SK-N-SH (cell line): ENCODE measurements at regions not wholly inside any gene's neighbourhood (a gene's known extent, or its start where the extent isn't known, plus 50 kb on each side); places are given as distances from the start of the nearest gene placed in this dataset.

ENCODE experiments used
- CTCF ChIA-PET: fragments of 300-600, 350-600 bp; formaldehyde crosslinking; extraction: SDS; loops from one replicate; lab custom pipeline; 2021; lab: Yijun Ruan, JAX
- POLR2A ChIA-PET: fragments of 350-600 bp; sonication (Branson Sonifier 250); formaldehyde crosslinking; extraction: SDS; loops from one replicate; lab custom pipeline; 2020; ENCODE audit warnings: antibody characterized with exemption, inconsistent platforms; lab: Yijun Ruan, JAX
- DNase-seq: peaks from one replicate; pipeline ENCODE4 v3.0.0; 2012
- H2AFZ ChIP-seq: fragments of 200-600 bp; sonication (generic); 2 replicates; pipeline ENCODE4 v1.8.1; 2016; ENCODE audit warnings: antibody characterized with exemption, mild to moderate bottlenecking, low read depth
- H3F3A ChIP-seq: fragments of 200-600 bp; sonication (generic); replicated peaks from 2 replicates; pipeline ENCODE3; 2016; ENCODE audit warnings: antibody characterized with exemption, mild to moderate bottlenecking; ENCODE audit not compliant: insufficient read depth
- H3K27ac ChIP-seq, 2 experiments: fragments of 200-500 bp in 1 of 2; fragments of 200-600 bp in 1 of 2; sonication (Bioruptor generic) in 1 of 2; sonication (generic), shearing (Covaris generic) in 1 of 2; 2 replicates each; pipeline versions ENCODE4 v1.5.1 to v1.6.1; 2014 to 2016; ENCODE audit warnings: low read depth in 2 of 2, inconsistent platforms in 1 of 2, low read length in 1 of 2, mild to moderate bottlenecking in 1 of 2, mixed read lengths in 1 of 2
- H3K27me3 ChIP-seq: fragments of 200-600 bp; sonication (generic), shearing (Covaris generic); 2 replicates; pipeline ENCODE4 v1.6.1; 2016; ENCODE audit warnings: mixed run types; ENCODE audit not compliant: insufficient read depth
- H3K36me3 ChIP-seq, 2 experiments: fragments of 200-500 bp in 1 of 2; fragments of 200-600 bp in 1 of 2; sonication (Bioruptor generic) in 1 of 2; sonication (generic) in 1 of 2; replicated peaks in 1 of 2; 2 replicates each; pipeline versions ENCODE3 to v1.5.1; 2014 to 2016; ENCODE audit warnings: low read length in 1 of 2, mild to moderate bottlenecking in 1 of 2; ENCODE audit not compliant: insufficient read depth in 2 of 2, control insufficient read depth in 1 of 2
- H3K4me1 ChIP-seq, 2 experiments: fragments of 200-500 bp in 1 of 2; fragments of 200-600 bp in 1 of 2; sonication (Bioruptor generic) in 1 of 2; sonication (generic), shearing (Covaris generic) in 1 of 2; 2 replicates each; pipeline versions ENCODE4 v1.5.1 to v1.6.1; 2014 to 2016; ENCODE audit warnings: low read depth in 1 of 2, low read length in 1 of 2, mixed run types in 1 of 2; ENCODE audit not compliant: insufficient read depth in 2 of 2, control insufficient read depth in 1 of 2
- H3K4me2 ChIP-seq: fragments of 200-600 bp; sonication (generic), shearing (Covaris generic); 2 replicates; pipeline ENCODE4 v1.6.1; 2017; ENCODE audit warnings: mixed run types
- H3K4me3 ChIP-seq, 2 experiments: fragments of 200-500 bp in 1 of 2; fragments of 200-600 bp in 1 of 2; sonication (Bioruptor generic) in 1 of 2; sonication (generic), shearing (Covaris generic) in 1 of 2; 2 replicates each; pipeline versions ENCODE4 v1.5.1 to v1.8.1; 2014 to 2016; ENCODE audit warnings: low read depth in 2 of 2, inconsistent platforms in 1 of 2, low read length in 1 of 2, mild to moderate bottlenecking in 1 of 2, mixed read lengths in 1 of 2, moderate library complexity in 1 of 2
- H3K79me2 ChIP-seq: fragments of 200-600 bp; sonication (generic); 2 replicates; pipeline ENCODE4 v1.8.1; 2017; ENCODE audit warnings: mild to moderate bottlenecking; ENCODE audit not compliant: insufficient read depth
- H3K9ac ChIP-seq: fragments of 200-600 bp; sonication (generic); 2 replicates; pipeline ENCODE4 v1.6.1; 2017; ENCODE audit warnings: mixed run types
- H3K9me2 ChIP-seq: fragments of 200-600 bp; sonication (generic); 2 replicates; pipeline ENCODE4 v1.6.1; 2017; ENCODE audit warnings: mixed run types
- H3K9me3 ChIP-seq: fragments of 200-600 bp; sonication (generic); 2 replicates; pipeline ENCODE4 v1.6.1; 2017; ENCODE audit warnings: mixed run types, mild to moderate bottlenecking, moderate library complexity
- H4K20me1 ChIP-seq: fragments of 200-600 bp; sonication (generic); 2 replicates; pipeline ENCODE4 v1.6.1; 2017; ENCODE audit warnings: mild to moderate bottlenecking, mixed run types; ENCODE audit not compliant: insufficient read depth
- CHD2 ChIP-seq: fragments of 150-350 bp; IDR thresholded peaks from 2 replicates; pipeline ENCODE4 v1.6.1; 2018; ENCODE audit warnings: low read length; ENCODE audit not compliant: partially characterized antibody
- ELF1 ChIP-seq: IDR thresholded peaks from 2 replicates; pipeline ENCODE4 v1.4.0; 2012
- EP300 ChIP-seq, 2 experiments: IDR thresholded peaks; 2 replicates each; pipeline versions ENCODE4 v1.4.0 to v1.6.1; 2012; ENCODE audit warnings: borderline replicate concordance in 1 of 2, low read depth in 1 of 2, low read length in 1 of 2
- GATA2 ChIP-seq: sonication (generic); formaldehyde crosslinking; IDR thresholded peaks from 2 replicates; pipeline ENCODE4 v1.5.0; 2020; ENCODE audit warnings: mild to moderate bottlenecking, missing genetic modification reagents
- JUND ChIP-seq: IDR thresholded peaks from 2 replicates; pipeline ENCODE4 v1.4.0; 2012
- MEF2A ChIP-seq: IDR thresholded peaks from 2 replicates; pipeline ENCODE4 v1.4.0; 2012; ENCODE audit warnings: low read depth, borderline replicate concordance
- MXI1 ChIP-seq: IDR thresholded peaks from 2 replicates; pipeline ENCODE4 v1.6.1; 2012; ENCODE audit warnings: mild to moderate bottlenecking, low read depth, low read length, improper control_type of control experiment
- NFIC ChIP-seq: IDR thresholded peaks from 2 replicates; pipeline ENCODE4 v1.4.0; 2012; ENCODE audit warnings: borderline replicate concordance
- RCOR1 ChIP-seq: fragments of 150-350 bp; IDR thresholded peaks from 2 replicates; pipeline ENCODE4 v1.6.1; 2017; ENCODE audit warnings: antibody characterized with exemption, low read length
- RFX5 ChIP-seq: IDR thresholded peaks from 2 replicates; pipeline ENCODE4 v1.6.1; 2012; ENCODE audit warnings: mild to moderate bottlenecking, improper control_type of control experiment, low read length
- RXRA ChIP-seq: IDR thresholded peaks from 2 replicates; pipeline ENCODE4 v1.4.0; 2012; ENCODE audit warnings: low read depth, mild to moderate bottlenecking, borderline replicate concordance
- TEAD4 ChIP-seq: IDR thresholded peaks from 2 replicates; pipeline ENCODE4 v1.4.0; 2012; ENCODE audit warnings: mild to moderate bottlenecking, borderline replicate concordance; ENCODE audit not compliant: insufficient read depth
- YY1 ChIP-seq: IDR thresholded peaks from 2 replicates; pipeline ENCODE4 v1.4.0; 2012; ENCODE audit warnings: low read depth, mild to moderate bottlenecking
- WGBS: methylation state at CpG from one replicate; pipeline ENCODE4 v1.1.6; 2017; ENCODE audit warnings: low lambda C conversion rate; 5-methylcytosine and 5-hydroxymethylcytosine counted together
- TF ChIP-seq, protein P1 (sequence below): IDR thresholded peaks from 2 replicates; pipeline ENCODE4 v1.4.0; 2012; ENCODE audit warnings: low read depth, borderline replicate concordance

GRCh38 chr1:83670909-83671565 is 327.9 kb downstream of the TTLL7 start (continued):
- no peak for TF ChIP-seq YY1
- TF ChIP-seq GATA2 = no peak
- no peak for TF ChIP-seq EP300 (IDR thresholded peaks at IDR 0.05; ENCODE audit: borderline replicate concordance in 1 of 2, low read depth in 1 of 2, low read length in 1 of 2)
- no peak for TF ChIP-seq CHD2
- TF ChIP-seq ELF1 = no peak
- TF ChIP-seq TEAD4 = no peak
- no peak for TF ChIP-seq MXI1
- TF ChIP-seq JUND = no peak

DNA sequence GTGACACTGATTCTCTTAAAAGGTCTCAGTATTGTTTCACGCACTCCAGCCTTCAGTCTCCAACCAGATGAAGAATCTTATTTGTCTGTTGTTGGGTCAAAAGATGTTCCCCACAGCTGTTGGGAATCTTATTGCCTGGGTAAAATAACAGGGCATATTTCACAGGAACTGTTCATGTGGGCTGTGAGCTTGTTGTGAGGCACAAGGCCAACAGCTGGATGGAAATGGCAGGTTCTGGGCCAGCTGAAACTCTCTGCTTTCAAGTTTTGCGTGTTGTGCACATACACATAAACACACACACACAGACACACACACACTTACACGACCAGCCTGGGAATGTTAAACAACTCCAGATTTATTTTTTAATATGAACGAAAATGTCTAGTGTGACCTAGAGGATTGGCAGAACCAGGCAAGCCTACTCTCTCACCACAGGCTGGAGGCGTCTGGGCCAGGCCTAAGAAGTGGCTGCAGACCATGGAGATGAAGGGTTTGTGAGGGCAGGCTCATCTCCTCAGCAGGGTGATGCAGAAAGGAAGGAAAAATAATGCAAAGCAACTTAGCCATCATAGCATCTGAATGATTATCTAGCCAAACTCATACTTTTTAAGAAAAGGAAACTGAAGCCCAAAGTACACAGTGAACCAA is 357.0 kb downstream of the TTLL7 start:
- Histone ChIP-seq H3K9me3 (no peaks in the 10 kb centered on the region), H3K9me2 (no peaks in the 10 kb centered on the region), H3F3A (no peaks in the 10 kb centered on the region), H3K27me3 (no peaks in the 10 kb centered on the region), H3K4me2 (no peak overlapping the region), H4K20me1 (no peaks in the 10 kb centered on the region), H2AFZ (no peak overlapping the region), H3K79me2 (no peaks in the 10 kb centered on the region), H3K9ac (no peak overlapping the region), H3K4me3 (no peak overlapping the region), H3K36me3 (no peaks in the 10 kb centered on the region), H3K4me1 (no peaks in the 10 kb centered on the region), H3K27ac (no peak overlapping the region)
- POLR2A ChIA-PET = no interaction called here
- 42% methylated on average over 5 of the region's 5 CpGs for WGBS
- no peak for DNase-seq
- CTCF ChIA-PET = no interaction called here
- no peak for TF ChIP-seq RFX5
- TF ChIP-seq RCOR1 = no peak
- no peak for TF ChIP-seq EP300 (IDR thresholded peaks at IDR 0.05; ENCODE audit: borderline replicate concordance in 1 of 2, low read depth in 1 of 2, low read length in 1 of 2)
- TF ChIP-seq ELF1 = no peak
- no peak for TF ChIP-seq NFIC
- no peak for TF ChIP-seq RXRA
- no peak for TF ChIP-seq JUND
- TF ChIP-seq MEF2A = no peak
- no peak for TF ChIP-seq MXI1

GRCh38 chr1:83641206-83641658 is 357.7 kb downstream of the TTLL7 start:
- Histone ChIP-seq H3K4me1 (no peaks in the 10 kb centered on the region), H3K27ac (no peak overlapping the region), H3K27me3 (no peaks in the 10 kb centered on the region), H3K36me3 (no peaks in the 10 kb centered on the region), H3K9me2 (no peaks in the 10 kb centered on the region), H4K20me1 (no peaks in the 10 kb centered on the region), H2AFZ (no peak overlapping the region), H3F3A (no peaks in the 10 kb centered on the region), H3K79me2 (no peaks in the 10 kb centered on the region), H3K9ac (no peak overlapping the region), H3K4me2 (no peak overlapping the region), H3K9me3 (no peaks in the 10 kb centered on the region), H3K4me3 (no peak overlapping the region)
- ChIA-PET CTCF (interaction anchor here (0.8 kb wide), 1 partner anchor 76 kb away, joined by 3 read pairs; no protein-coding TSS in a partner anchor), POLR2A (no interaction called here)
- peak; percentile 3 for DNase-seq
- TF ChIP-seq JUND (no peak), RCOR1 (no peak)
- TF ChIP-seq, protein P1, sequence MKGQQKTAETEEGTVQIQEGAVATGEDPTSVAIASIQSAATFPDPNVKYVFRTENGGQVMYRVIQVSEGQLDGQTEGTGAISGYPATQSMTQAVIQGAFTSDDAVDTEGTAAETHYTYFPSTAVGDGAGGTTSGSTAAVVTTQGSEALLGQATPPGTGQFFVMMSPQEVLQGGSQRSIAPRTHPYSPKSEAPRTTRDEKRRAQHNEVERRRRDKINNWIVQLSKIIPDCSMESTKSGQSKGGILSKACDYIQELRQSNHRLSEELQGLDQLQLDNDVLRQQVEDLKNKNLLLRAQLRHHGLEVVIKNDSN = no peak
- WGBS = 32% methylated on average over 5 of the region's 5 CpGs
